Fibroblast of skin of left quadriceps (primary cell): ENCODE measurements at regions not wholly inside any gene's neighbourhood (a gene's known extent, or its start where the extent isn't known, plus 50 kb on each side); places are given as distances from the start of the nearest gene placed in this dataset.
"Not testable (repeated sequence)": the region's sequence is repeated elsewhere in the genome, so short reads cannot be mapped to it uniquely, and the experiment has no call there.

Experiments
- DNase-seq, 2 experiments: peaks; one replicate each; pipeline ENCODE4 v3.0.0-alpha.2; 2013; ENCODE audit warnings: low read depth in 2 of 2

DNA sequence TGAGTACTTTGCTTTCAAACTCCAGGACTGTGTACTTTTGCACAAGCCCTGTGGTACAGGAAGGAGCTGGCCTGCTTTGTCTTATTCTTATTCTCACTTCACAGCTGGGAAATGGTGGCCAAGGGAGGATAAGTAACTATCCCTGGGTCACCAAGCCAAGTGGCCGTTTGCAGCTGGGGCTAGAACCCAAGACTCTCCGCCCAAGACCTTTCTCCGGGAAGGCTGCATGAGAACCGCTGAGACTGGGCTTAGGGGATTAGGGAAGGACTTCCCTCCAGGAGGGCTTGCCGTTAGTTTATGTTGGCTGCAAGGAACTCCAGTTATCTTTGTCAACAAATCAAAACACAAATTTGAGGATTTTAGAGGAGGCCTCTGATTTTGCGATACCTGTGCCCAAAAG, 109.5 kb upstream of the ADRA1D start:
- no peak for DNase-seq

DNA sequence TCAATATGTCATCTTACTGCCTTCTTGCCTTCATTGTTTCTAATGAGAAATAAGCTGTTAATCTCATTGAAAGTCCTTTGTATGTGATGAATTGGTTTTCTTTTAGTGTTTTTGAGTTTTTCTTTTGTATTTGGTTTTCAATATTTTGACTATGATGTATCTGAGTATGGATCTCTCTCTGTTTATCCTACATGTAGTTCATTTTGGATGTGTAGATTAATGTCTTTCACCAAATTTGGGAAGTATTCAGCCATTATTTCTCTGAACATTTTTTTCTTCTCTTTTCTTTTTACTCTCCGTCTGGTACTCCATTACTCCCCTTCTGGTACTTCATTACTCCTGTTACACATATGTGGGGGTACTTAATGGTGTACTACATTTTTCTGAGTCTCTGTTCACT, 103.3 kb upstream of the ADRA1D start:
- no peak for DNase-seq

- DNase-seq = no peak
Observed at GRCh38 chr20:4350096-4350495, 101.0 kb upstream of the ADRA1D start.

GRCh38 chr20:4344670-4345069, 95.6 kb upstream of the ADRA1D start:
- peak; percentile 56 to 62 for DNase-seq

- no peak for DNase-seq
Observed at GRCh38 chr20:4342609-4343008, 93.5 kb upstream of the ADRA1D start.

DNA sequence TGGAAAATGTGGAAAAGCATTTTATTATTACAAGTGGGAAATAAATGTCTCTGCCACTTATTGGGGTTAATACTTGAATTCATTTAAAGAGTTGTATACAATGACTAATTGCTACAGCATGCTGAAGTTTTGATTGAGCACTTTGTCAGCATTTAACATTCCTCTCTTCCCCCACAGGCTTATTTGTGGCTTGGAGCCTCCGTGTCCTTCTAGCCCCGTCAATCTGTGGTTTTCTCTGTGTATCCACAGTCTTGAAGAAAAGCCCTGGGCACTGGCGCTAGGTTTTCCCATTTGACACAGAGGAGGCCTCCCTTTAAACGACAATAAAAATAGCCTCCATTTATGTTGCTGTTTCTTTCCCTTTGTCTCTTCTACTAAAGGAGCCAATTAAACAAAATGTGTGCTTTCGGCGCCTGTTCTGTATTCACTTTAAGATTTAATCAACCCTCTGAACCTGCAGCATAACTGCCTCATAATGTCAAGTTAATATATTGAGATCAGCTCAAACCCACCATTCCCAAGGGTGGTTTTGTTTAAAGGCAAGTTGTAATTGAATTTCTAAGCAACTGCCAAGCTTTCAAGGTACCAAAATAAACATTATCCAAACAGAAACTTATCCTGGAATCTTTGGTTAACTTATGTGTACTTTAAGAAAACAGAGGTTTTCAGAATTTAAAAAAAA, 92.9 kb upstream of the ADRA1D start:
- DNase-seq = peak; percentile 83 to 85

DNA sequence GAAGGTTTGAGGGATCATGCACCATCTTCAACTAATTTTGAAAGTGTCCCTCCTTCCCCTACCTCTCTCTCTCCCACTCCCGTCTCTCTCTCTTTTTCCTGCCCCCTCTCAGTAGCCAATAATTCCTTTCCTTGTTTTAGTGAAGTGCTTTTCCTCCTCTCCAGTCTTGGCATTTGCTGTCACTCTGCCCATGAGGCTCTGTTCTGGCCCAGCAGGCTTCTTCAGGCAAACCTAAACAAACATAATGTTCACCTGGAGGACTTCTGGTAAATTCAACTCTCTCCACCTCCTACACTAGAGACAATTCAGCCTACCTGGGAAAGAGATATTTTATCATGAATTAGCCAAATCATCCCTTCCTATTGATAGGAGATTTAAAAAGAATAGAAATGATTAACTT, 86.6 kb upstream of the ADRA1D start:
- DNase-seq = no peak

DNA sequence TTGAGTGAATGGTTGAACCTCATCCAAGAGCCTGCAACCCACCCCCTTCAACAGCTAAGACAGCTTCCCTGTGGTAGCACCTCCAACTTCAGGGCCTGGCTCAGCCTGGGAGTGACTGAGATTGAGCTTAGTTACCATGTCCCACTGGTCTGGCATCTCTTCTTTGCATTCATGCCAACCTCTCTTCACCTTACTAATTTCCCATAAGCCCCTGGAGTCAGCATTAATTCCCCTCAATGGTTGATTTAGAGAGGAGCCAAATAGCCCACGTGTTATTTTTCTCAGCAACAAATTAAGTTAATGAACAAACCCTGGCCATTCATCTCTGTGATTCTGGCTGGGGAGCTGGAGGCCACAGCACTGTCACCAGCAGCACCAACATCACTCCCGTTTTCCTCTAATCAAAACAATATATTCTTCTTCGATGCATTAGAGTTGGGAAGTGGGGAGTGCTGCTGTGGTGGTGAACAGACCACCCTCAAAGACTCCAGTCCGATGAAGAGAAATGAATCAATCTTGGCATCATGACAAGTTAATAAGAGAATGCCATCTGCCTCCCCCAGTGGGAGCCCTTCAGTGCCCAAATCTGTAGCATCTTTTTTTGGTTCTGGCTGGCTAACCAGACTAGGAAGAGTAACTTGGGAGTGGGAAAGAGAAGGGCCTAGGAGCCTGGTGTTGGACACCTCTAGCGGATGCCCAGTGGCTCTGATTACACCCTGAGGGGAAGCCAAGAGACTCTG, 83.2 kb upstream of the ADRA1D start:
- no peak for DNase-seq

DNA sequence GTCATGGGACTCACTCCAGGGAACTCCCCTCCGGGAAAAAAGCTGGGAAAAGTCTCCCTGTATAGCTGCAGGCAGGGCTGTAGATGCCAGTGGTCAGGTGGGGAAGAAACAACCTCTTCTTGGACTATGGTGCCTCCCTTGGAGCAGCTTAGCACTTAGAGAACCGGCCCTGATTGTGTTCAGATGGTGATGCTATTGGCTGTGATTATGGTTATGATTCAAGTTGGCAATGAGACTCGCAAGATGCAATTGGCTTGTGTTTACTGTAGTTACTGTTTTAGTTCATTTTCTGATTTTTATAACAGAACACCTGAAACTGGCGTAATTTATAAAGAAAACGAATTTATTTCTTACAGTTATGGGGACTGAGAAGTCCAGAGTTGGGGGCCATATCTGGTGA, 80.9 kb upstream of the ADRA1D start:
- no peak for DNase-seq

- no peak for DNase-seq
Observed at GRCh38 chr20:4329232-4329631, 80.1 kb upstream of the ADRA1D start.

- DNase-seq = no peak
Observed at GRCh38 chr20:4328541-4328940, 79.5 kb upstream of the ADRA1D start.

DNA sequence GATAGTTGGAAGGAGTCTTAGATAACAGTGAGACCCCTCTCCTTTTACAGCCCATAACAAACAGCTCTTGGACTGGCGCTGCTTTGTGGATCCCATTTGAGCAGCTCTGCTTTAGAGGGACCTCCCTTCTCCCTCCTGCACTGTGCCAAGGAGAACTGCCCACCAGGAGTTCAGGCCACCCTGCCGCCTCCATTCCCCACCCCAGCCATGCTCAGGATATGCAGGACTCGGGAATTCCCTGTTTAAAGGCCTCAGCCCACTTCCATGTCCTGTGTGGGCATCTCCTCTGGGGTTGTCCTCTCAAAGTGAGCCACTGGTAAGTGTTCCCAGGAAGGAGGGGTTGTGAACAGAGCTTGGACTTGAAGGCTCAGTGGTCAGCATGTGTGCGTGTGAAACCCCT, 78.9 kb upstream of the ADRA1D start:
- no peak for DNase-seq

DNA sequence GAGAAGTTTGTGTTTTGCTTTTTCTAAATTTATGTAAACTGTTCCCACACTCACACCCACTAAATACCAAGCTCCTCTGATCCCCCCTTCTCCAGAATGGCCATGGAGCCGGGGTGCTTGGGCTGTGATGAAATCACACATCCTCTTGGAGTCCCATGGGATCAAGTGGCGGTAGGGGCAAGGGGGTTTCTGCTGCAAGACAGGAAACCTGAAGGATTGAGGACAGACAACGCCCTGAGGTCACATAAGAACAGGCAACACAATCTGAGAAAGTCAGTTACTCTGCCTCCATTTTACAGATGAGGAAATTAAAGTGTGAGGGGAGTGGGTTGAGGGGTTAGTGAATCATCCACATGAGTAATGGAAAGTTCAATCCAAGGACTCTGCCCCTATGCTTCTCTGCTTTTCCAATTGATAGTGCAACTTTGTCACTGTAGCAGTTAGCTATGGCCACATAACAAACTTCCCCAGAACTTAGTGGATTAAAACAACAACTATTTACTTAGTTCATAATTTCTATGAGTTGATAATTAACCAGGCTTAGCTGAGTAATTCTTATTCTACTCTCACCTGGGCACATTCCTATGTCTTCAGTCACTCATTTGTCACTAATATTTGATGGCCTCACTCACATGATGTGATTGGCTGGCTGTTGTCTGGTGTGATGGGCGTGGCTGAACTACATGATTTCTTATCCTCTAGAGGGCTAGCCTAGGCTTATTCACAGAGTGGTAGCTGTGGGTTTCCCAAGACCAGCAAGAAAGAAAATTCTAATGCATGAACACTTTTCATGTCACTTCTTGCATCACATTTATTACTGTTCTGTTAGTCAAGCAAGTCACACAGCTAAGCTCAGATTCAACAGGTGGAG, 77.3 kb upstream of the ADRA1D start:
- no peak for DNase-seq

GRCh38 chr20:4325548-4326187, 76.6 kb upstream of the ADRA1D start:
- DNase-seq = no peak

DNA sequence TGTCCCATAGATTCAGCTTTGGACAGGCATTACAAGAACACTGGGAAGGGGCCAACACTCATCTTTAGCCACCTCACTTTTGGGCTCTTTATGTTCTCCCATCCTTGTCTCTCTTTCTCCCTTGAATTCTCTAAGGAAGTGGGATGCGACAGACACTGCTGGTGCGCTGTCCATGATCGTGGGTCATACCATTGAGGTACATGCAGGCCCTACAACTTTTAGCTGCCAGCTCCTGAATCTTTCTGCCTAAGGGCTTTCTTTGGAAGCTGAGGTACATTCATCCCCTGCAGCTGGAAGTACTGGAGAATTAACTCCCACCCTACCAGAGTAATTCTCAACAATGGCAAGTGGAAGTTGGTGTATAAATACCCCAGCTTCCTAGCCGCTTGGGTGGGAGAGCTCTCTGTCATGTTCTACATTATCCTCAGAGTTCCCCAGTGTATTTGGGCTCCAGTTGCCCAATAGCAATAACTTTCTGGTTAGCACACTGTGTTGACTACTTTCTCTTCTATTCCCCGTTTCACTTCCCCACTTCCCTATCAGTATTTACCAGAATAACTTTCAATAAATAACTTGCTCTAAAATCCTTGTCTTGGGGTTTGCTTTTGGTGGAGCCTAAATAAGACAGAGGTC, 75.6 kb upstream of the ADRA1D start:
- DNase-seq = no peak

GRCh38 chr20:4322499-4322898, 73.4 kb upstream of the ADRA1D start:
- DNase-seq = no peak

DNA sequence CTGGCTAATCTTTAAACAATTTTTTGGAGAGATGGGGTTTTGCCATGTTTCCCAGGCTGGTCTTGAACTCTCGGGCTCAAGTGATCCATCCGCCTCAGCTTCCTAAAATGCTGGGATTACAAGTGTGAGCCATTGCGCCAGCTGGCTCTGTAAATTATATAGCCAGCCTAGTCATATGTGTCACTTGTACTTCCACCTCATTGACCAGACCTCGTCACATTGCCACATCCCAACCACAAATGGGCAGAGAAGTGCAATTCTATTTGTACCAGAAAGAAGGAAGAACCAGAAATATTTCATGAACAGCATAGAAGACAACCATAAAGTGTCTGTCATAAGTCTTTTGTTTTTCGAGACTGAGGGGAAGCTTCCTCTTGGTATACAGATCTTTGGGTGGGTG, 71.2 kb upstream of the ADRA1D start:
- no peak for DNase-seq

DNA sequence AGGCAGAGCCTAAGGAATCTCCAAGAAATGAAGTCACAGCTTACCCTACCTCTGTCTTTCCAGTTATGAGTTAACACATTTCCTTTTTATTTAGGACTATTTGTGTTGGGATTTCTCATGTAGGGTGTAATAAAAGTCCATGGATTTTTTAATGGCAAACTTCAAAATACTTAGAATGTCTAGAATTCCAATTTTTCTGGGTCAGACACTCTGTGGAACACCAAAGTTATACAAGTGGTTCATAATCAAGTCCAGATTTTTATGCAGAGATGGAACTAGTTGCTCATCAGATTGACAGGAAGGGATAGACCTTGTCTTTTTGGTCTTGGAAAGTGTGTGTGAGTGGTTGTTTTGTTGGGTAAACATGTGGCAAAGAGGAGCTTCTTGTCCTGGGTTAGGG, 69.8 kb upstream of the ADRA1D start:
- peak; percentile 26 to 37 for DNase-seq

- not testable (repeated sequence) for DNase-seq
Observed at GRCh38 chr20:4310616-4311015, 61.5 kb upstream of the ADRA1D start.

- DNase-seq = no peak
Observed at GRCh38 chr20:4306206-4306605, 57.1 kb upstream of the ADRA1D start.

- no peak for DNase-seq
Observed at GRCh38 chr20:4305091-4305490, 56.0 kb upstream of the ADRA1D start.

DNA sequence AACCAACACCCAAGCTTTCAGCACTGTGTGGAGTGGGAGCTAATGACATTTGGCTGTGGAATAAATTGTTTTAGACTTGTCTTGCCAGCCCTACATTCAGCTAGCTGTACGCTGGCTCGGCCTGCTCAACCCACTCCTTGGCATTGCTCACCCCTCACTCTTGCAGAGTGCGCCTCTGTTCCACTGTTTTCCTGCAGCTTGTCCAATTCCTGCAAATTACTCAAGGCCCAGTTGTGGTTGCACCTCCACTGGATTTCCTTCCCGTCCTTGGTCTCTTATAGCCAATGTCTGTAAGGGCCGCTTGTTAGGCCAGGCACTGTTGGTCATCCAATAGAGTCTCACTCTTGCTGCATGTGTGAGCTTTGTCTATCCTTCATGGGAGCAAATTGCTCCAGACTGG, 55.5 kb upstream of the ADRA1D start:
- DNase-seq = no peak
